HG03354 (cell line): ENCODE measurements at regions not wholly inside any gene's neighbourhood (a gene's known extent, or its start where the extent isn't known, plus 50 kb on each side); places are given as distances from the start of the nearest gene placed in this dataset.
"Not testable (repeated sequence)": the region's sequence is repeated elsewhere in the genome, so short reads cannot be mapped to it uniquely, and the experiment has no call there.

Source experiments
- ATAC-seq: cut with Tn5 transposase; IDR thresholded peaks from one replicate; pipeline ENCODE4 v1.9.1; 2021; ENCODE audit warnings: mild to moderate bottlenecking; ENCODE audit not compliant: unreplicated experiment, poor library complexity, severe bottlenecking

- not testable (repeated sequence) for ATAC-seq
These were observed 2565.9 kb upstream of the TPTE start for GRCh38 chr21:7955358-7956073.

DNA sequence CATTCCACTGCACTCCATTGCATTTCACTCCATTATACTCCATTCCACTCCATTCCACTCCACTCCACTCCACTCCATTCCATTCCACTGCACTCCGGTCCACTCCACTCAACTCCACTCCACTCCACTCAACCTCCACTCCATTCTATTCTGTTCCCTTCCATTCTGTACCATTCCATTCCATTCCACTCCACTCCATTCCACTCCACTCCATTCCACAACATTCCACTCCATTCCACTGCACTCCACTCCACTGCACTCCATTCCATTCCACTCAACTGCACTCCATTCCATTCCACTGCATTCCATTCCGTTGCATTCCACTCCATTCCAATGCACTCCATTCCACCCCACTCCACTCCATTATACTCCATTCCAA lies 2565.3 kb upstream of the TPTE start:
- ATAC-seq: not testable (repeated sequence)

GRCh38 chr21:7956998-7957712 lies 2564.2 kb upstream of the TPTE start:
- not testable (repeated sequence) for ATAC-seq

- ATAC-seq: no peak
These were observed 2563.7 kb upstream of the TPTE start for GRCh38 chr21:7957713-7958064.
